Transverse colon (tissue), 4 donors: ENCODE measurements at regions not wholly inside any gene's neighbourhood (a gene's known extent, or its start where the extent isn't known, plus 50 kb on each side); places are given as distances from the start of the nearest gene placed in this dataset.
A peak's percentile ranks its signal among the peaks of the same experiment; 100 is the strongest.

Experiments used
- DNase-seq: peaks from one replicate; pipeline ENCODE4 v3.0.0-alpha.2; 2019
- H3K27ac ChIP-seq, 4 donors: fragments of 200-600 bp; sonication (generic); 2 replicates each; pipeline ENCODE4 v1.5.1; 2016 to 2018; ENCODE audit warnings: inconsistent platforms in 4 of 4
- H3K27me3 ChIP-seq: fragments of 200-600 bp; sonication (generic); 2 replicates; pipeline ENCODE4 v1.5.1; 2017; ENCODE audit warnings: inconsistent platforms
- H3K36me3 ChIP-seq, 4 donors: fragments of 200-600 bp; sonication (generic); 2 replicates each; pipeline ENCODE4 v1.5.1; 2017 to 2019; ENCODE audit warnings: inconsistent platforms in 4 of 4
- H3K4me1 ChIP-seq, 4 donors: fragments of 200-600 bp; sonication (generic); 2 replicates each; pipeline ENCODE4 v1.5.1; 2017 to 2020; ENCODE audit warnings: inconsistent platforms in 4 of 4
- H3K4me3 ChIP-seq, 4 donors: fragments of 200-600 bp; sonication (generic); 1 replicate in 1 of 4; 2 replicates in 3 of 4; pipeline versions ENCODE4 v1.5.1 to v1.6.1; 2017 to 2019; ENCODE audit warnings: inconsistent platforms in 4 of 4
- H3K9me3 ChIP-seq, 2 donors: fragments of 200-600 bp; sonication (generic); 2 replicates each; pipeline ENCODE4 v1.5.1; 2017 to 2019; ENCODE audit warnings: inconsistent platforms in 2 of 2
- CTCF ChIP-seq, 5 experiments: fragments of 200-600 bp in 3 of 5; fragments of 450-650 bp in 2 of 5; sonication (generic) in 3 of 5; IDR thresholded peaks; 1 replicate in 2 of 5; 2 replicates in 3 of 5; pipeline ENCODE4 v1.5.1; 2016 to 2017; ENCODE audit warnings: antibody characterized with exemption in 5 of 5, inconsistent platforms in 3 of 5, mild to moderate bottlenecking in 2 of 5, moderate library complexity in 1 of 5
- EP300 ChIP-seq: sonication (generic); formaldehyde crosslinking; IDR thresholded peaks from one replicate; pipeline ENCODE4 v1.6.1; 2017; ENCODE audit warnings: antibody characterized with exemption, low read depth
- POLR2A ChIP-seq: fragments of 450-650 bp; IDR thresholded peaks from one replicate; pipeline ENCODE4 v1.6.1; 2016; ENCODE audit warnings: antibody characterized with exemption, mild to moderate bottlenecking, moderate library complexity
- POLR2AphosphoS5 ChIP-seq, 3 donors: sonication (generic); formaldehyde crosslinking; IDR thresholded peaks; one replicate each; pipeline ENCODE4 v1.6.1; 2016; ENCODE audit warnings: antibody characterized with exemption in 3 of 3
- WGBS, 2 donors: methylation state at CpG; one replicate each; pipeline ENCODE4 v1.1.5; 2018; ENCODE audit warnings: low coverage in 1 of 2; 5-methylcytosine and 5-hydroxymethylcytosine counted together
- in situ Hi-C, 4 donors: fragments of 200-750 bp; cut with MboI; loops; one replicate each; pipeline versions ENCODE4 v1.15.0 to v1.15.1; 2017; ENCODE audit warnings: low sequenced_read_pairs in 3 of 4, low pct_ligation_motif_present in 1 of 4, low pct_unique_long_range_greater_than_20kb in 1 of 4
- intact Hi-C: fragments of 100-400 bp; cut with DNase I; formaldehyde crosslinking; loops from one replicate; pipeline ENCODE4 v1.15.1; 2023; ENCODE audit warnings: low total_unique reads

- WGBS, 2 donors: 64 to 68% methylated on average over 2 of the region's 2 CpGs
- no peak for DNase-seq
- no peaks in the 10 kb centered on the region for H3K27me3 ChIP-seq
These were observed 188.5 kb downstream of the HLX start for GRCh38 chr1:221067721-221068120.

GRCh38 chr1:221069178-221069903, 190.1 kb downstream of the HLX start:
- Histone ChIP-seq H3K36me3 (no peaks in the 10 kb centered on the region), H3K9me3 (no peaks in the 10 kb centered on the region), H3K4me3 (no peak overlapping the region), H3K27ac (peak overlapping the region in 1 of 4 donors; percentile 10), H3K4me1 (peaks cover 0 to 3% (median 0%) of the 10 kb centered on the region in 4 donors), H3K27me3 (no peaks in the 10 kb centered on the region)
- intact Hi-C loops (no loop called here), in situ Hi-C loops (no loop called here)
- no peak for DNase-seq
- 60 to 67% methylated on average over 4 to 5 of the region's 5 CpGs for WGBS, 2 donors
- TF ChIP-seq EP300 (no peak), POLR2A (no peak), POLR2AphosphoS5 (IDR thresholded peaks at IDR 0.05) (no peak), CTCF (IDR thresholded peaks at IDR 0.05) (no peak)

More at GRCh38 chr1:221067721-221068120, 188.5 kb downstream of the HLX start:
- H3K4me1 ChIP-seq: peaks cover 0 to 3% (median 0%) of the 10 kb centered on the region in 4 donors
- in situ Hi-C loops: no loop called here
- H3K36me3 ChIP-seq: no peaks in the 10 kb centered on the region
- TF ChIP-seq POLR2AphosphoS5 (IDR thresholded peaks at IDR 0.05) (no peak), EP300 (no peak), POLR2A (no peak), CTCF (IDR thresholded peaks at IDR 0.05) (no peak)
- H3K4me3 ChIP-seq: no peak overlapping the region
- intact Hi-C loops: no loop called here
- H3K9me3 ChIP-seq: no peaks in the 10 kb centered on the region
- H3K27ac ChIP-seq: no peak overlapping the region

- H3K36me3 ChIP-seq: no peaks in the 10 kb centered on the region
- no peaks in the 10 kb centered on the region for H3K27me3 ChIP-seq
- H3K4me1 ChIP-seq: peaks cover 0 to 3% (median 0%) of the 10 kb centered on the region in 4 donors
- H3K4me3 ChIP-seq: no peak overlapping the region
- H3K27ac ChIP-seq: peak overlapping the region in 1 of 4 donors; percentile 10
- TF ChIP-seq POLR2AphosphoS5 (IDR thresholded peaks at IDR 0.05) (no peak), POLR2A (no peak), CTCF (IDR thresholded peaks at IDR 0.05) (no peak), EP300 (no peak)
- no peaks in the 10 kb centered on the region for H3K9me3 ChIP-seq
- in situ Hi-C loops: no loop called here
- no peak for DNase-seq
- WGBS, 2 donors: 60 to 78% methylated on average over 2 of the region's 2 CpGs
- intact Hi-C loops: no loop called here
These were observed 190.7 kb downstream of the HLX start for GRCh38 chr1:221069986-221070385.

GRCh38 chr1:221071777-221072176, 192.5 kb downstream of the HLX start:
- in situ Hi-C loops: no loop called here
- Histone ChIP-seq H3K36me3 (no peaks in the 10 kb centered on the region), H3K9me3 (no peaks in the 10 kb centered on the region), H3K27me3 (no peaks in the 10 kb centered on the region), H3K4me1 (peaks cover 0 to 3% (median 0%) of the 10 kb centered on the region in 4 donors), H3K27ac (no peak overlapping the region), H3K4me3 (no peak overlapping the region)
- TF ChIP-seq POLR2A: no peak
- no peak for TF ChIP-seq CTCF (IDR thresholded peaks at IDR 0.05)
- no peak for TF ChIP-seq POLR2AphosphoS5 (IDR thresholded peaks at IDR 0.05)
- no peak for TF ChIP-seq EP300
- intact Hi-C loops: no loop called here
- WGBS, 2 donors: 50 to 54% methylated on average over 1 of the region's 1 CpG
- no peak for DNase-seq
